ENCODE measurements at regions not wholly inside any gene's neighbourhood (a gene's known extent, or its start where the extent isn't known, plus 50 kb on each side); places are given as distances from the start of the nearest gene placed in this dataset.

DNA sequence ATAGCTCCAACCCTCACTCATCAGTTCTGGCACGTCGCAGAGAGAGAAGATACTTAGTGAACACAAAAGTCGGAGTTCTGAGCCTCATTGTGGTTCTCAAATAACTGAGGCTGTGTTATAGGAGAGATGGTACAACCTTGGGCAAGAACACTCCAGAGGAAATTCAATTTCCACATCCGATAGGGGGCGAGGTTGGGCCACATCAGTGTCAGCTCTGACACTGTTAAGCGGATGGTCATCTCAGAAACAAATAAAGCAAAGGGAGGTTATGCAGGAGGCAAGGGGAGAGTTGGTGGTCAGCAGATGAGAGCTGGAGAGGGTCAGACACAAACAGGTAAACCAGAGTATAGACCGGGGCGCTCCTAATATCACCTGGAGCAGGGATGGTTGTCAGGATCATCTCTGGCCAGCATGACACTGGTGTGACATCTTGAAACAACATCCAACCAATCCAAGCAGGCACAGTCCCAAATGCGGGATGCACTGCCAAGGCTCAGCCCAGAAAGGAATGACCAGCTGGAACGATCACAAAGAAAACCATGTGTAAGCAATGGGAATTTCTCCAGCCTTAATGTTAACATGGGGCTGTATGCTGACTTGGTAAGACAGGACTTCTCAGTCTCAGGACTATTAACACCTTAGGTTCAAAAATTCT is 331.8 kb downstream of the HACE1 start:
- H3K4me1 ChIP-seq (ENCODE audit: control insufficient read depth, insufficient read depth, low read length, poor library complexity, severe bottlenecking), result no peaks in the 10 kb centered on the region
- H3K4me3 ChIP-seq (ENCODE audit: insufficient read depth, low read depth, low read length, poor library complexity, severe bottlenecking), result no peak overlapping the region
- no peaks in the 10 kb centered on the region for H3K36me3 ChIP-seq (ENCODE audit: control insufficient read depth, insufficient read depth, low read length)
- H3K27ac ChIP-seq (ENCODE audit: insufficient read depth, low read length, poor library complexity, severe bottlenecking), result no peak overlapping the region
- H3K27me3 ChIP-seq (replicated peaks; ENCODE audit: control insufficient read depth, insufficient read depth, low read length, poor library complexity, severe bottlenecking), result no peaks in the 10 kb centered on the region
- DNase-seq, result no peak
- H3K9me3 ChIP-seq (ENCODE audit: control insufficient read depth, low read length), result no peaks in the 10 kb centered on the region

- DNase-seq, result no peak
- Histone ChIP-seq H3K36me3 (ENCODE audit: control insufficient read depth, insufficient read depth, low read length) (no peaks in the 10 kb centered on the region), H3K27me3 (replicated peaks; ENCODE audit: control insufficient read depth, insufficient read depth, low read length, poor library complexity, severe bottlenecking) (no peaks in the 10 kb centered on the region), H3K4me1 (ENCODE audit: control insufficient read depth, insufficient read depth, low read length, poor library complexity, severe bottlenecking) (no peaks in the 10 kb centered on the region), H3K4me3 (ENCODE audit: insufficient read depth, low read depth, low read length, poor library complexity, severe bottlenecking) (no peak overlapping the region), H3K9me3 (ENCODE audit: control insufficient read depth, low read length) (no peaks in the 10 kb centered on the region), H3K27ac (ENCODE audit: insufficient read depth, low read length, poor library complexity, severe bottlenecking) (no peak overlapping the region)
These were observed 332.4 kb downstream of the HACE1 start for GRCh38 chr6:104527311-104527710.

- no peak overlapping the region for H3K27ac ChIP-seq (ENCODE audit: insufficient read depth, low read length, poor library complexity, severe bottlenecking)
- no peak for DNase-seq
- H3K9me3 ChIP-seq (ENCODE audit: control insufficient read depth, low read length), result no peaks in the 10 kb centered on the region
- no peak overlapping the region for H3K4me3 ChIP-seq (ENCODE audit: insufficient read depth, low read depth, low read length, poor library complexity, severe bottlenecking)
- H3K4me1 ChIP-seq (ENCODE audit: control insufficient read depth, insufficient read depth, low read length, poor library complexity, severe bottlenecking), result no peaks in the 10 kb centered on the region
- no peaks in the 10 kb centered on the region for H3K36me3 ChIP-seq (ENCODE audit: control insufficient read depth, insufficient read depth, low read length)
- no peaks in the 10 kb centered on the region for H3K27me3 ChIP-seq (replicated peaks; ENCODE audit: control insufficient read depth, insufficient read depth, low read length, poor library complexity, severe bottlenecking)
These were observed 333.3 kb downstream of the HACE1 start for GRCh38 chr6:104526376-104526775.

DNA sequence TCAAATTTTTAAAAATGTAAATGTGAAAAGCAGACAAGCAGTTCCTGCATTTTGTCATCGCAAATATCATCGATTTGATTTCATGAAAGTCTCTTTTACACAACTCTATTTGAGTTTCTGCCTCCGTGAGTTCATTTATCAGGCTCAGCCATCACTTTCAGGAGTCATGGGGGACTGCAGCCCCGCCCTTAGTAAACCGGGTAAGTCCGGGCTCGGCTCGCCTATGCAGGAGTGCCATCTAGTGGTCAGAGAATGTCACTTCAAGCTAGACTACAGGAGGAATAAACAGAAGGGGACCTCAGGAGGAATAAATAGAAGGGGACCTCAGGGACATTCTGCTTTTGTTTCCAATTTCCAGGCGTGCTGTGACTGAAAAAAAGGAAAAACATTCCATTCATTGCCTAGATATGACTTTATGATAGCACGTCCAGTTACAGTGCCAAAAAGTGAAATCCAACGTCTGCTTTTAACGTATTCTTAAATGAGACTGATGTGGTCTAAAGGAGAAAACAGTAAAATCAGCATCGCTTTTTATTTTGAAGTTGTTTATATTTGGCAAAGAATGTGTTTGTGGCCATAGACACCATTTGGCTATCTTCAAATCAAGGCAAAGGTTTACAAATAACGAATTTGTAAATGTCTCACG is 333.9 kb downstream of the HACE1 start:
- DNase-seq, result peak; percentile 29 to 55 (median 31)
- no peak overlapping the region for H3K4me3 ChIP-seq (ENCODE audit: insufficient read depth, low read depth, low read length, poor library complexity, severe bottlenecking)
- H3K27ac ChIP-seq (ENCODE audit: insufficient read depth, low read length, poor library complexity, severe bottlenecking), result no peak overlapping the region
- H3K9me3 ChIP-seq (ENCODE audit: control insufficient read depth, low read length), result no peaks in the 10 kb centered on the region
- no peaks in the 10 kb centered on the region for H3K4me1 ChIP-seq (ENCODE audit: control insufficient read depth, insufficient read depth, low read length, poor library complexity, severe bottlenecking)
- H3K36me3 ChIP-seq (ENCODE audit: control insufficient read depth, insufficient read depth, low read length), result no peaks in the 10 kb centered on the region
- H3K27me3 ChIP-seq (replicated peaks; ENCODE audit: control insufficient read depth, insufficient read depth, low read length, poor library complexity, severe bottlenecking), result no peaks in the 10 kb centered on the region

DNA sequence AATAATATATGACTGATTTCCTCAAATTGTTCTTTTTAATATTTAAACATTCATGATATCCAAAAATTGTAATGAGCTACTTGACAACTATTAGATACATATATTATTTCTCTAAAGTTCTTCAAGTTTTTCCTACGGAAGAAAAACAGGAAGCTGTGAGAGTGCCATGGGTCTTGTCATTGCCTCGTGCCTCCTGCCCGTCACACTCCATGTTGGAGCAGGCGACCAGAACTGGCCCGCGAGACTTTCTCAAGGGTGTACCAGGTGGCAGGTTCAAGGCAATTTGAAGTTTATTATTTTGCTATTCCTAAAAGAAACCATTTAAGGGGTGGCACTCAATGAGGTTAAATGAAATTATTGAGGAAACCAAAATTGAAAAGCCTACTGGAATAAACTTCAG is 337.2 kb downstream of the HACE1 start:
- no peaks in the 10 kb centered on the region for H3K9me3 ChIP-seq (ENCODE audit: control insufficient read depth, low read length)
- H3K27ac ChIP-seq (ENCODE audit: insufficient read depth, low read length, poor library complexity, severe bottlenecking), result no peak overlapping the region
- DNase-seq, result no peak
- H3K36me3 ChIP-seq (ENCODE audit: control insufficient read depth, insufficient read depth, low read length), result no peaks in the 10 kb centered on the region
- no peaks in the 10 kb centered on the region for H3K4me1 ChIP-seq (ENCODE audit: control insufficient read depth, insufficient read depth, low read length, poor library complexity, severe bottlenecking)
- no peaks in the 10 kb centered on the region for H3K27me3 ChIP-seq (replicated peaks; ENCODE audit: control insufficient read depth, insufficient read depth, low read length, poor library complexity, severe bottlenecking)
- no peak overlapping the region for H3K4me3 ChIP-seq (ENCODE audit: insufficient read depth, low read depth, low read length, poor library complexity, severe bottlenecking)

- Histone ChIP-seq H3K9me3 (ENCODE audit: control insufficient read depth, low read length) (no peaks in the 10 kb centered on the region), H3K27ac (ENCODE audit: insufficient read depth, low read length, poor library complexity, severe bottlenecking) (no peak overlapping the region), H3K4me1 (ENCODE audit: control insufficient read depth, insufficient read depth, low read length, poor library complexity, severe bottlenecking) (no peaks in the 10 kb centered on the region), H3K27me3 (replicated peaks; ENCODE audit: control insufficient read depth, insufficient read depth, low read length, poor library complexity, severe bottlenecking) (no peaks in the 10 kb centered on the region), H3K4me3 (ENCODE audit: insufficient read depth, low read depth, low read length, poor library complexity, severe bottlenecking) (no peak overlapping the region), H3K36me3 (ENCODE audit: control insufficient read depth, insufficient read depth, low read length) (no peaks in the 10 kb centered on the region)
- no peak for DNase-seq
These were observed 338.5 kb downstream of the HACE1 start for GRCh38 chr6:104521176-104521575.

GRCh38 chr6:104519566-104519965 is 340.2 kb downstream of the HACE1 start:
- H3K9me3 ChIP-seq (ENCODE audit: control insufficient read depth, low read length), result no peaks in the 10 kb centered on the region
- H3K27me3 ChIP-seq (replicated peaks; ENCODE audit: control insufficient read depth, insufficient read depth, low read length, poor library complexity, severe bottlenecking), result no peaks in the 10 kb centered on the region
- DNase-seq, result no peak
- no peaks in the 10 kb centered on the region for H3K36me3 ChIP-seq (ENCODE audit: control insufficient read depth, insufficient read depth, low read length)
- no peaks in the 10 kb centered on the region for H3K4me1 ChIP-seq (ENCODE audit: control insufficient read depth, insufficient read depth, low read length, poor library complexity, severe bottlenecking)
- H3K27ac ChIP-seq (ENCODE audit: insufficient read depth, low read length, poor library complexity, severe bottlenecking), result no peak overlapping the region
- H3K4me3 ChIP-seq (ENCODE audit: insufficient read depth, low read depth, low read length, poor library complexity, severe bottlenecking), result no peak overlapping the region

DNA sequence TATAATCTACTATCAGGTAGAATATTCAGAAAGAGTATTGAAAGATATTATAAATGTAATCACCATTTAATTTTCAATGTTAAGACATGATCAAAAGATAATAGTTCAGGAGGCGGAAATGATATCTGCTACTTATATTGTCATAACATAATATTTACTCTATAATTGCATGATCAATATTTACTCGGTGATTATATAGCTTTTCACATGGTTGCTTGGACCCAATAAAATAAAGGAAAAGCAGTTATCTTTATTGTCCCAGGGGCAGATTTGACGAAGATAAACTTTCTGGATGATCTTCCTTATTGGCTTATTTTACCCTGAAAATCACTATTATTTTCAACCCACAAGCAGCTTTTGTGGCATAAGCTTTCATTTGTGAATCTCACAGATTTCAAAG is 350.4 kb downstream of the HACE1 start:
- Histone ChIP-seq H3K36me3 (ENCODE audit: control insufficient read depth, insufficient read depth, low read length) (no peaks in the 10 kb centered on the region), H3K27me3 (replicated peaks; ENCODE audit: control insufficient read depth, insufficient read depth, low read length, poor library complexity, severe bottlenecking) (no peaks in the 10 kb centered on the region)

GRCh38 chr6:104506429-104506828 is 353.3 kb downstream of the HACE1 start:
- H3K27ac ChIP-seq (ENCODE audit: insufficient read depth, low read length, poor library complexity, severe bottlenecking), result no peak overlapping the region
- no peaks in the 10 kb centered on the region for H3K36me3 ChIP-seq (ENCODE audit: control insufficient read depth, insufficient read depth, low read length)
- no peak overlapping the region for H3K4me3 ChIP-seq (ENCODE audit: insufficient read depth, low read depth, low read length, poor library complexity, severe bottlenecking)
- no peak for DNase-seq
- H3K4me1 ChIP-seq (ENCODE audit: control insufficient read depth, insufficient read depth, low read length, poor library complexity, severe bottlenecking), result no peaks in the 10 kb centered on the region
- H3K27me3 ChIP-seq (replicated peaks; ENCODE audit: control insufficient read depth, insufficient read depth, low read length, poor library complexity, severe bottlenecking), result no peaks in the 10 kb centered on the region
- H3K9me3 ChIP-seq (ENCODE audit: control insufficient read depth, low read length), result no peaks in the 10 kb centered on the region

More for the DNA sequence above, 350.4 kb downstream of the HACE1 start:
- no peak for DNase-seq
- Histone ChIP-seq H3K27ac (ENCODE audit: insufficient read depth, low read length, poor library complexity, severe bottlenecking) (no peak overlapping the region), H3K9me3 (ENCODE audit: control insufficient read depth, low read length) (no peaks in the 10 kb centered on the region), H3K4me1 (ENCODE audit: control insufficient read depth, insufficient read depth, low read length, poor library complexity, severe bottlenecking) (no peaks in the 10 kb centered on the region), H3K4me3 (ENCODE audit: insufficient read depth, low read depth, low read length, poor library complexity, severe bottlenecking) (no peak overlapping the region)

- no peaks in the 10 kb centered on the region for H3K27me3 ChIP-seq (replicated peaks; ENCODE audit: control insufficient read depth, insufficient read depth, low read length, poor library complexity, severe bottlenecking)
- H3K36me3 ChIP-seq (ENCODE audit: control insufficient read depth, insufficient read depth, low read length), result no peaks in the 10 kb centered on the region
- H3K9me3 ChIP-seq (ENCODE audit: control insufficient read depth, low read length), result no peaks in the 10 kb centered on the region
- DNase-seq, result no peak
- H3K27ac ChIP-seq (ENCODE audit: insufficient read depth, low read length, poor library complexity, severe bottlenecking), result no peak overlapping the region
- no peak overlapping the region for H3K4me3 ChIP-seq (ENCODE audit: insufficient read depth, low read depth, low read length, poor library complexity, severe bottlenecking)
- H3K4me1 ChIP-seq (ENCODE audit: control insufficient read depth, insufficient read depth, low read length, poor library complexity, severe bottlenecking), result no peaks in the 10 kb centered on the region
These were observed 353.9 kb downstream of the HACE1 start for GRCh38 chr6:104505838-104506237.

All from effector memory CD4-positive, alpha-beta T cell (primary cell).